ENCODE measurements at regions not wholly inside any gene's neighbourhood (a gene's known extent, or its start where the extent isn't known, plus 50 kb on each side); places are given as distances from the start of the nearest gene placed in this dataset.

GRCh38 chr12:33587784-33588712, 148.4 kb upstream of the SYT10 start:
- Histone ChIP-seq H3K27me3 (ENCODE audit: insufficient read depth, low read length) (no peaks in the 10 kb centered on the region), H2AFZ (ENCODE audit: low read depth, low read length) (no peak overlapping the region), H3K36me3 (ENCODE audit: insufficient read depth, low read length) (no peaks in the 10 kb centered on the region), H3K9me3 (ENCODE audit: insufficient read depth, low read depth, low read length) (no peaks in the 10 kb centered on the region), H4K20me1 (ENCODE audit: insufficient read depth, low read length) (no peaks in the 10 kb centered on the region), H3K27ac (ENCODE audit: low read depth, low read length) (peak overlapping the region; percentile 69), H3K9ac (ENCODE audit: low read length) (peak overlapping the region; percentile 55), H3K4me2 (ENCODE audit: low read length) (peak overlapping the region; percentile 62), H3K4me1 (ENCODE audit: insufficient read depth, low read length) (peaks cover 7% of the 10 kb centered on the region), H3K4me3 (ENCODE audit: insufficient read depth, low read depth, low read length) (no peak overlapping the region), H3K79me2 (ENCODE audit: insufficient read depth, low read length) (no peaks in the 10 kb centered on the region)
- Mint-ChIP-seq H3K4me3 (ENCODE audit: unreplicated experiment) (no peak overlapping the region), H3K4me1 (ENCODE audit: low read depth, unreplicated experiment) (peaks cover 12% of the 10 kb centered on the region), H3K27ac (ENCODE audit: unreplicated experiment) (peak overlapping the region; percentile 84), H3K36me3 (ENCODE audit: low read depth, unreplicated experiment) (no peaks in the 10 kb centered on the region), H3K27me3 (ENCODE audit: low read depth, unreplicated experiment) (no peaks in the 10 kb centered on the region), H3K9me3 (ENCODE audit: unreplicated experiment) (no peaks in the 10 kb centered on the region)
- DNase-seq (ENCODE audit: low read depth) (peak; percentile 79), FAIRE-seq (no peak)
- TF ChIP-seq CTCF (IDR thresholded peaks at IDR 0.05; ENCODE audit: insufficient read depth, low read depth, low read length), result no peak
- no peak for TF ChIP-seq EZH2 (IDR thresholded peaks at IDR 0.05; ENCODE audit: insufficient read depth, low read length)

GRCh38 chr12:33588725-33589405, 149.2 kb upstream of the SYT10 start:
- H3K27ac Mint-ChIP-seq (ENCODE audit: unreplicated experiment), result no peak overlapping the region
- H3K9ac ChIP-seq (ENCODE audit: low read length), result peak overlapping the region; percentile 55
- TF ChIP-seq EZH2 (IDR thresholded peaks at IDR 0.05; ENCODE audit: insufficient read depth, low read length), result no peak
- TF ChIP-seq CTCF (IDR thresholded peaks at IDR 0.05; ENCODE audit: insufficient read depth, low read depth, low read length), result no peak
- no peak overlapping the region for H3K4me2 ChIP-seq (ENCODE audit: low read length)
- H3K36me3 ChIP-seq (ENCODE audit: insufficient read depth, low read length), result no peaks in the 10 kb centered on the region
- DNase-seq (ENCODE audit: low read depth), result no peak
- H3K4me1 Mint-ChIP-seq (ENCODE audit: low read depth, unreplicated experiment), result peaks cover 12% of the 10 kb centered on the region
- H3K4me3 ChIP-seq (ENCODE audit: insufficient read depth, low read depth, low read length), result no peak overlapping the region
- H3K27ac ChIP-seq (ENCODE audit: low read depth, low read length), result peak overlapping the region; percentile 69
- H3K4me3 Mint-ChIP-seq (ENCODE audit: unreplicated experiment), result no peak overlapping the region
- no peaks in the 10 kb centered on the region for H3K79me2 ChIP-seq (ENCODE audit: insufficient read depth, low read length)
- H3K27me3 Mint-ChIP-seq (ENCODE audit: low read depth, unreplicated experiment), result no peaks in the 10 kb centered on the region
- no peaks in the 10 kb centered on the region for H3K27me3 ChIP-seq (ENCODE audit: insufficient read depth, low read length)
- peaks cover 7% of the 10 kb centered on the region for H3K4me1 ChIP-seq (ENCODE audit: insufficient read depth, low read length)
- no peaks in the 10 kb centered on the region for H3K36me3 Mint-ChIP-seq (ENCODE audit: low read depth, unreplicated experiment)
- no peak overlapping the region for H2AFZ ChIP-seq (ENCODE audit: low read depth, low read length)
- peak; percentile 9 for FAIRE-seq
- no peaks in the 10 kb centered on the region for H4K20me1 ChIP-seq (ENCODE audit: insufficient read depth, low read length)
- no peaks in the 10 kb centered on the region for H3K9me3 Mint-ChIP-seq (ENCODE audit: unreplicated experiment)
- no peaks in the 10 kb centered on the region for H3K9me3 ChIP-seq (ENCODE audit: insufficient read depth, low read depth, low read length)

Data from astrocyte (in vitro differentiated cells and primary cell).